CD14-positive monocyte (primary cell): ENCODE measurements at regions not wholly inside any gene's neighbourhood (a gene's known extent, or its start where the extent isn't known, plus 50 kb on each side); places are given as distances from the start of the nearest gene placed in this dataset.

Experiments used
- DNase-seq, 3 donors: peaks; one replicate each; pipeline ENCODE4 v3.0.0-alpha.2; 2011 to 2022
- H2AFZ ChIP-seq: 2 replicates; pipeline ENCODE4 v1.6.0; 2012; ENCODE audit warnings: mild to moderate bottlenecking, low read depth, low read length, inconsistent platforms; ENCODE audit not compliant: insufficient read depth, poor library complexity, severe bottlenecking
- H3K27ac ChIP-seq, 2 donors: 1 replicate in 1 of 2; 2 replicates in 1 of 2; pipeline ENCODE4 v1.5.1; 2012 to 2013; ENCODE audit warnings: low read length in 2 of 2, control low read depth in 1 of 2, inconsistent platforms in 1 of 2, low read depth in 1 of 2, mild to moderate bottlenecking in 1 of 2
- H3K27me3 ChIP-seq, 2 donors: one replicate each; pipeline versions ENCODE4 v1.6.0 to v1.6.1; 2011 to 2013; ENCODE audit warnings: low read length in 2 of 2; ENCODE audit not compliant: control insufficient read depth in 2 of 2, insufficient read depth in 2 of 2
- H3K36me3 ChIP-seq, 2 donors: replicated peaks in 1 of 2; 1 replicate in 1 of 2; 2 replicates in 1 of 2; pipeline versions ENCODE4 v1.5.1 to v1.6.1; 2012 to 2013; ENCODE audit warnings: low read length in 2 of 2, control low read depth in 1 of 2, inconsistent platforms in 1 of 2, mild to moderate bottlenecking in 1 of 2; ENCODE audit not compliant: insufficient read depth in 2 of 2, control insufficient read depth in 1 of 2
- H3K4me1 ChIP-seq, 2 donors: 1 replicate in 1 of 2; 2 replicates in 1 of 2; pipeline versions ENCODE4 v1.5.1 to v1.6.1; 2012 to 2013; ENCODE audit warnings: low read length in 2 of 2, control low read depth in 1 of 2, inconsistent platforms in 1 of 2, mild to moderate bottlenecking in 1 of 2, moderate library complexity in 1 of 2; ENCODE audit not compliant: insufficient read depth in 2 of 2, control insufficient read depth in 1 of 2
- H3K4me2 ChIP-seq: replicated peaks from 2 replicates; pipeline ENCODE3; 2012; ENCODE audit warnings: low read length, moderate library complexity, mild to moderate bottlenecking; ENCODE audit not compliant: poor library complexity, severe bottlenecking; ENCODE audit errors: extremely low read depth
- H3K4me3 ChIP-seq, 3 experiments: fragments of 200-600 bp in 1 of 3; sonication (generic) in 1 of 3; replicated peaks in 1 of 3; 1 replicate in 2 of 3; 2 replicates in 1 of 3; pipeline ENCODE4 v1.5.1; 2011 to 2013; ENCODE audit warnings: low read length in 3 of 3, mild to moderate bottlenecking in 3 of 3, control low read depth in 2 of 3, low read depth in 2 of 3, inconsistent platforms in 1 of 3, moderate library complexity in 1 of 3
- H3K79me2 ChIP-seq: 2 replicates; pipeline ENCODE4 v1.6.0; 2012; ENCODE audit warnings: mild to moderate bottlenecking, control low read depth, inconsistent platforms, low read length, moderate library complexity; ENCODE audit not compliant: insufficient read depth
- H3K9ac ChIP-seq: 2 replicates; pipeline ENCODE4 v1.6.0; 2017; ENCODE audit warnings: low read length, mild to moderate bottlenecking; ENCODE audit not compliant: insufficient read depth, poor library complexity, severe bottlenecking
- H3K9me3 ChIP-seq, 2 donors: replicated peaks in 1 of 2; 1 replicate in 1 of 2; 2 replicates in 1 of 2; pipeline versions ENCODE4 v1.5.1 to v1.6.1; 2012 to 2013; ENCODE audit warnings: low read length in 2 of 2, control low read depth in 1 of 2; ENCODE audit not compliant: control insufficient read depth in 1 of 2, insufficient read depth in 1 of 2
- H4K20me1 ChIP-seq: 2 replicates; pipeline ENCODE4 v1.6.0; 2012; ENCODE audit warnings: mild to moderate bottlenecking, low read length, control low read depth, moderate library complexity; ENCODE audit not compliant: insufficient read depth
- H3K27ac Mint-ChIP-seq, 7 donors: one replicate each; pipeline ENCODE4 v1.8.0; 2020; ENCODE audit warnings: mild to moderate bottlenecking in 7 of 7, mixed read lengths in 7 of 7, moderate library complexity in 6 of 7, inconsistent platforms in 2 of 7
- H3K27me3 Mint-ChIP-seq, 3 donors: one replicate each; pipeline ENCODE4 v1.8.0; 2021 to 2022; ENCODE audit warnings: low read depth in 3 of 3, mild to moderate bottlenecking in 3 of 3, mixed read lengths in 3 of 3, moderate library complexity in 3 of 3, inconsistent platforms in 1 of 3
- H3K36me3 Mint-ChIP-seq, 2 donors: one replicate each; pipeline ENCODE4 v1.8.0; 2020; ENCODE audit warnings: mixed read lengths in 2 of 2, inconsistent platforms in 1 of 2, mild to moderate bottlenecking in 1 of 2
- H3K4me1 Mint-ChIP-seq: one replicate; pipeline ENCODE4 v1.8.0; 2020; ENCODE audit warnings: mild to moderate bottlenecking, mixed read lengths
- H3K4me3 Mint-ChIP-seq, 2 donors: one replicate each; pipeline ENCODE4 v1.8.0; 2020; ENCODE audit warnings: mild to moderate bottlenecking in 2 of 2, mixed read lengths in 2 of 2, moderate library complexity in 1 of 2
- H3K9me3 Mint-ChIP-seq, 7 donors: one replicate each; pipeline ENCODE4 v1.8.0; 2020 to 2022; ENCODE audit warnings: mixed read lengths in 7 of 7, mild to moderate bottlenecking in 6 of 7, moderate library complexity in 6 of 7, inconsistent platforms in 2 of 7
- WGBS: methylation state at CpG from one replicate; pipeline ENCODE4 v1.1.5; 2013; ENCODE audit warnings: missing lambda C conversion rate; ENCODE audit not compliant: insufficient coverage; 5-methylcytosine and 5-hydroxymethylcytosine counted together
- intact Hi-C, 2 donors: fragments of 100-400 bp; cut with micrococcal nuclease; formaldehyde crosslinking; loops; one replicate each; pipeline versions ENCODE4 v1.15.0 to v1.15.1; 2023
- TF ChIP-seq, protein P1 (sequence below): fragments of 200-600 bp; IDR thresholded peaks from one replicate; pipeline ENCODE4 v1.8.0; 2022; ENCODE audit warnings: antibody characterized with exemption, mild to moderate bottlenecking

DNA sequence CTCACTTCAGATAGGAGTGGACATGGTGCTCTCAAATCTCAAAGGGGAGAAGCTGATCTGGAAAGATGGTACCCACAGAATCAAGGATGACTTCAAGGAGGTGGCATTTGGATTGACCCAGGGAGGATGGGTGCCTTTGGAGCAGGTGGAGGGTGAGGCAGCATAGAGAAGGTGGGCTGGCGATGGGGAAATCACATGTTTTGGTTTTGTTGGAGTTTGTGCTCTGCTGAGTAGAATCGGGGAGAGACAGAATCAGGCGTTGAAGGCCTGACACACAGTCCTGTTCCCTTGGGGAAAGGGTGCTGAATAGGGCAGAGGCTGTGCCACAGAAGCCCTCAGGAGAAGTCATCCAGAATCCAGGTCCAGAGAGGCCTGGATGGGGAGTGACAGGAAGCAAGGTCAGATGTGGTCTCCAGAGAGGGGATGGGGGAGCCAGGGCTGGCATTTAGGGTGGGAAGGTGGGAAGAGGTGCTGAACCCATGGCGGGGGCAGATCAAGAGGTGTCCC, 291.1 kb downstream of the GLRX3 start:
- H3K9me3 ChIP-seq: peaks cover 0 to 27% of the 10 kb centered on the region in 2 donors
- DNase-seq: no peak
- TF ChIP-seq, protein P1, sequence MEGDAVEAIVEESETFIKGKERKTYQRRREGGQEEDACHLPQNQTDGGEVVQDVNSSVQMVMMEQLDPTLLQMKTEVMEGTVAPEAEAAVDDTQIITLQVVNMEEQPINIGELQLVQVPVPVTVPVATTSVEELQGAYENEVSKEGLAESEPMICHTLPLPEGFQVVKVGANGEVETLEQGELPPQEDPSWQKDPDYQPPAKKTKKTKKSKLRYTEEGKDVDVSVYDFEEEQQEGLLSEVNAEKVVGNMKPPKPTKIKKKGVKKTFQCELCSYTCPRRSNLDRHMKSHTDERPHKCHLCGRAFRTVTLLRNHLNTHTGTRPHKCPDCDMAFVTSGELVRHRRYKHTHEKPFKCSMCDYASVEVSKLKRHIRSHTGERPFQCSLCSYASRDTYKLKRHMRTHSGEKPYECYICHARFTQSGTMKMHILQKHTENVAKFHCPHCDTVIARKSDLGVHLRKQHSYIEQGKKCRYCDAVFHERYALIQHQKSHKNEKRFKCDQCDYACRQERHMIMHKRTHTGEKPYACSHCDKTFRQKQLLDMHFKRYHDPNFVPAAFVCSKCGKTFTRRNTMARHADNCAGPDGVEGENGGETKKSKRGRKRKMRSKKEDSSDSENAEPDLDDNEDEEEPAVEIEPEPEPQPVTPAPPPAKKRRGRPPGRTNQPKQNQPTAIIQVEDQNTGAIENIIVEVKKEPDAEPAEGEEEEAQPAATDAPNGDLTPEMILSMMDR: no peak
- no peak overlapping the region for H3K27ac ChIP-seq
- H3K36me3 ChIP-seq: no peaks in the 10 kb centered on the region
- no peaks in the 10 kb centered on the region for H3K79me2 ChIP-seq
- no peaks in the 10 kb centered on the region for H3K27me3 Mint-ChIP-seq
- no peak overlapping the region for H3K4me3 ChIP-seq
- intact Hi-C loops: no loop called here
- H3K4me2 ChIP-seq: no peak overlapping the region
- H3K36me3 Mint-ChIP-seq: no peaks in the 10 kb centered on the region
- H3K4me1 ChIP-seq: no peaks in the 10 kb centered on the region
- no peaks in the 10 kb centered on the region for H3K4me1 Mint-ChIP-seq
- no peak overlapping the region for H3K4me3 Mint-ChIP-seq
- no peaks in the 10 kb centered on the region for H3K27me3 ChIP-seq
- no peak overlapping the region for H3K27ac Mint-ChIP-seq
- H4K20me1 ChIP-seq: no peaks in the 10 kb centered on the region
- no peak overlapping the region for H2AFZ ChIP-seq
- peaks cover 2 to 14% (median 3%) of the 10 kb centered on the region in 7 donors for H3K9me3 Mint-ChIP-seq
- WGBS: 90% methylated on average over 4 of the region's 4 CpGs
- H3K9ac ChIP-seq: no peak overlapping the region

DNA sequence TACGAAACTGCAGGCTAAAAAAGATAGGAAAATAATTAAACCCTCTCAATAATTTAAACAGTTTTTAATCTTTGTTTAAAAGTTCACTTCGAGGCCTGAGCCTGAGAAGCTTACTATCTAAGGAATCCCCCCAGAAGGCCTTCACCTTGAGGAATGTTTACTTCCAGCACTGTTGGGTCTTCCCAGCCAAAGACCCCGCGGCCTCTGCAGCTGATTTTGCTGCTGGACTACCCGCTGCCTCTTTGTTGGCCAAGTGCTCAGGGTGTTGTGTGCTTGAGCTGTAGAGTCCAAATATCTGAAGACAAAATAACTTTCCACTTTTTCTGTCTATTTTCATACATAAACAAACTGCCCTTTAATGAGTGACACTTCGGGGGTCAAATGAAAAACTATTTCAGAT, 292.7 kb downstream of the GLRX3 start:
- H3K36me3 Mint-ChIP-seq: no peaks in the 10 kb centered on the region
- Histone ChIP-seq H3K9ac (no peak overlapping the region), H3K27ac (no peak overlapping the region), H3K79me2 (no peaks in the 10 kb centered on the region), H3K9me3 (peaks cover 0 to 29% of the 10 kb centered on the region in 2 donors), H3K4me3 (no peak overlapping the region), H3K4me1 (no peaks in the 10 kb centered on the region), H2AFZ (no peak overlapping the region), H3K27me3 (no peaks in the 10 kb centered on the region), H4K20me1 (no peaks in the 10 kb centered on the region), H3K4me2 (no peak overlapping the region), H3K36me3 (no peaks in the 10 kb centered on the region)
- DNase-seq: no peak
- no peak overlapping the region for H3K4me3 Mint-ChIP-seq
- intact Hi-C loops: no loop called here
- peaks cover 2 to 22% (median 8%) of the 10 kb centered on the region in 7 donors for H3K9me3 Mint-ChIP-seq
- no peak overlapping the region for H3K27ac Mint-ChIP-seq
- H3K27me3 Mint-ChIP-seq: no peaks in the 10 kb centered on the region
- TF ChIP-seq, protein P1: no peak
- H3K4me1 Mint-ChIP-seq: no peaks in the 10 kb centered on the region
- no CpG with 5 or more reads among the region's 6 CpGs for WGBS
